ENCODE measurements at regions not wholly inside any gene's neighbourhood (a gene's known extent, or its start where the extent isn't known, plus 50 kb on each side); places are given as distances from the start of the nearest gene placed in this dataset.

DNA sequence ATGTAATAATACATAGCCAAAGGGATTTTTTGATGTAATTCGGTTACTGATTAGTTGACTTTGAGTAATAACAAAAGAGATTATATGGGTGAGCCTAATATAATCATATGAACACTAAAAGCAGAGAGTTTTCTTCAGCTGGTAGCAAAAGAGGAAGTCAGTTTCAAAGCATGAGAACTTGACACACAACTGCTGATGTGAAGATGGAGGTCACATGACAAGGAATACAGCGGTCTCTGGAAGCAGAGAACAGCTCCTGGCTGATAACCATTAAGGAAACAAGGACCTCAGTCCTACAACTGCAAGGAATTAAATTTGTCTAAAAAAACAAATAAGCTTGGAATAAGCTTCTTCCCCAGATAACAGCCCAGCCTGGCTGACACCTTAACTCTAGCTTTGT lies 119.1 kb upstream of the PRNP start:
- TF ChIP-seq CEBPB (IDR thresholded peaks at IDR 0.05; ENCODE audit: low read depth, low read length) (no peak), TAF7 (optimal IDR thresholded peaks at IDR 0.05; ENCODE audit: borderline replicate concordance, low read depth, low read length) (no peak), POLR2AphosphoS5 (IDR thresholded peaks at IDR 0.05; ENCODE audit: low read depth, low read length) (no peak), MAFK (IDR thresholded peaks at IDR 0.05; ENCODE audit: low read depth, low read length) (no peak), CHD2 (IDR thresholded peaks at IDR 0.05; ENCODE audit: low read length) (no peak), POLR2A (IDR thresholded peaks at IDR 0.05; ENCODE audit: control extremely low read depth in 1 of 2, low read depth in 2 of 2, low read length in 2 of 2) (no peak), TAF1 (IDR thresholded peaks at IDR 0.05; ENCODE audit: low read depth, low read length) (no peak), FOSL1 (IDR thresholded peaks at IDR 0.05; ENCODE audit: insufficient read depth, low read depth, low read length) (no peak)
- TF ChIP-seq, protein P1, sequence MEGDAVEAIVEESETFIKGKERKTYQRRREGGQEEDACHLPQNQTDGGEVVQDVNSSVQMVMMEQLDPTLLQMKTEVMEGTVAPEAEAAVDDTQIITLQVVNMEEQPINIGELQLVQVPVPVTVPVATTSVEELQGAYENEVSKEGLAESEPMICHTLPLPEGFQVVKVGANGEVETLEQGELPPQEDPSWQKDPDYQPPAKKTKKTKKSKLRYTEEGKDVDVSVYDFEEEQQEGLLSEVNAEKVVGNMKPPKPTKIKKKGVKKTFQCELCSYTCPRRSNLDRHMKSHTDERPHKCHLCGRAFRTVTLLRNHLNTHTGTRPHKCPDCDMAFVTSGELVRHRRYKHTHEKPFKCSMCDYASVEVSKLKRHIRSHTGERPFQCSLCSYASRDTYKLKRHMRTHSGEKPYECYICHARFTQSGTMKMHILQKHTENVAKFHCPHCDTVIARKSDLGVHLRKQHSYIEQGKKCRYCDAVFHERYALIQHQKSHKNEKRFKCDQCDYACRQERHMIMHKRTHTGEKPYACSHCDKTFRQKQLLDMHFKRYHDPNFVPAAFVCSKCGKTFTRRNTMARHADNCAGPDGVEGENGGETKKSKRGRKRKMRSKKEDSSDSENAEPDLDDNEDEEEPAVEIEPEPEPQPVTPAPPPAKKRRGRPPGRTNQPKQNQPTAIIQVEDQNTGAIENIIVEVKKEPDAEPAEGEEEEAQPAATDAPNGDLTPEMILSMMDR (IDR thresholded peaks at IDR 0.05; ENCODE audit: control extremely low read depth in 1 of 3, insufficient read depth in 1 of 3, low read depth in 1 of 3, low read length in 3 of 3), result no peak
- TF ChIP-seq, protein P2, sequence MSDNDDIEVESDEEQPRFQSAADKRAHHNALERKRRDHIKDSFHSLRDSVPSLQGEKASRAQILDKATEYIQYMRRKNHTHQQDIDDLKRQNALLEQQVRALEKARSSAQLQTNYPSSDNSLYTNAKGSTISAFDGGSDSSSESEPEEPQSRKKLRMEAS (IDR thresholded peaks at IDR 0.05), result no peak
- TF ChIP-seq, protein P3, sequence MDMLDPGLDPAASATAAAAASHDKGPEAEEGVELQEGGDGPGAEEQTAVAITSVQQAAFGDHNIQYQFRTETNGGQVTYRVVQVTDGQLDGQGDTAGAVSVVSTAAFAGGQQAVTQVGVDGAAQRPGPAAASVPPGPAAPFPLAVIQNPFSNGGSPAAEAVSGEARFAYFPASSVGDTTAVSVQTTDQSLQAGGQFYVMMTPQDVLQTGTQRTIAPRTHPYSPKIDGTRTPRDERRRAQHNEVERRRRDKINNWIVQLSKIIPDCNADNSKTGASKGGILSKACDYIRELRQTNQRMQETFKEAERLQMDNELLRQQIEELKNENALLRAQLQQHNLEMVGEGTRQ (IDR thresholded peaks at IDR 0.05; ENCODE audit: low read length), result no peak

All from H1 (cell line).